CD4-positive, alpha-beta T cell (primary cell): ENCODE measurements at regions not wholly inside any gene's neighbourhood (a gene's known extent, or its start where the extent isn't known, plus 50 kb on each side); places are given as distances from the start of the nearest gene placed in this dataset.

Experiments used
- ATAC-seq: fragments of 200-7000 bp; cut with Tn5 transposase; one replicate; pipeline ENCODE4 v1.10.0; 2022; ENCODE audit warnings: mild to moderate bottlenecking; ENCODE audit not compliant: poor library complexity
- CTCF ChIA-PET: fragments of 350-600 bp; sonication (Branson Sonifier 250); formaldehyde crosslinking; loops from one replicate; lab custom pipeline; 2021; ENCODE audit warnings: antibody characterized with exemption, inconsistent platforms; lab: Charles Lee
- POLR2A ChIA-PET: fragments of 350-600 bp; sonication (Branson Sonifier 250); formaldehyde crosslinking; loops from one replicate; lab custom pipeline; 2021; ENCODE audit warnings: antibody characterized with exemption, inconsistent platforms; lab: Charles Lee
- DNase-seq, 14 experiments: peaks; one replicate each; pipeline ENCODE4 v3.0.0-alpha.2; 2013 to 2020; ENCODE audit warnings: mixed read lengths in 2 of 14
- H3K27ac ChIP-seq, 2 donors: one replicate each; pipeline versions ENCODE4 v1.5.1 to v1.7.0; 2013; ENCODE audit warnings: low read length in 2 of 2, low read depth in 1 of 2, mild to moderate bottlenecking in 1 of 2
- H3K27me3 ChIP-seq, 2 experiments: 1 replicate in 1 of 2; 2 replicates in 1 of 2; pipeline versions ENCODE4 v1.6.1 to v1.7.0; 2013; ENCODE audit warnings: low read length in 2 of 2, control low read depth in 1 of 2, mild to moderate bottlenecking in 1 of 2, moderate library complexity in 1 of 2; ENCODE audit not compliant: insufficient read depth in 2 of 2, control insufficient read depth in 1 of 2
- H3K36me3 ChIP-seq: one replicate; pipeline ENCODE4 v1.6.1; 2013; ENCODE audit warnings: low read length, control low read depth; ENCODE audit not compliant: insufficient read depth
- H3K4me1 ChIP-seq: one replicate; pipeline ENCODE4 v1.6.1; 2013; ENCODE audit warnings: low read length, control low read depth; ENCODE audit not compliant: insufficient read depth
- H3K4me3 ChIP-seq: one replicate; pipeline ENCODE4 v1.5.1; 2013; ENCODE audit warnings: mild to moderate bottlenecking, low read length, moderate library complexity
- H3K9me3 ChIP-seq, 2 experiments: 1 replicate in 1 of 2; 2 replicates in 1 of 2; pipeline versions ENCODE4 v1.6.1 to v1.7.0; 2013; ENCODE audit warnings: low read length in 2 of 2, mild to moderate bottlenecking in 2 of 2, control low read depth in 1 of 2, moderate library complexity in 1 of 2; ENCODE audit not compliant: control insufficient read depth in 1 of 2, insufficient read depth in 1 of 2
- H3K27ac Mint-ChIP-seq: one replicate; pipeline ENCODE4 v1.8.0; 2020; ENCODE audit warnings: mixed read lengths
- H3K27me3 Mint-ChIP-seq: one replicate; pipeline ENCODE4 v1.8.0; 2021; ENCODE audit warnings: mixed read lengths
- H3K36me3 Mint-ChIP-seq: one replicate; pipeline ENCODE4 v1.8.0; 2021; ENCODE audit warnings: low read depth, mixed read lengths
- H3K4me1 Mint-ChIP-seq: one replicate; pipeline ENCODE4 v1.8.0; 2021; ENCODE audit warnings: low read depth, mixed read lengths
- H3K4me3 Mint-ChIP-seq: one replicate; pipeline ENCODE4 v1.8.0; 2020; ENCODE audit warnings: mild to moderate bottlenecking, mixed read lengths
- H3K9me3 Mint-ChIP-seq: one replicate; pipeline ENCODE4 v1.8.0; 2020; ENCODE audit warnings: mixed read lengths
- intact Hi-C, 2 experiments: fragments of 100-400 bp; cut with DNase I in 1 of 2; cut with micrococcal nuclease in 1 of 2; formaldehyde crosslinking; loops; one replicate each; pipeline versions ENCODE4 v1.15.1 to v1.9.0; 2023 to 2025; cut with DNase I, micrococcal nuclease
- TF ChIP-seq, protein P1 (sequence below): fragments of 200-600 bp; IDR thresholded peaks from one replicate; pipeline ENCODE4 v1.8.0; 2022; ENCODE audit warnings: antibody characterized with exemption, mild to moderate bottlenecking

DNA sequence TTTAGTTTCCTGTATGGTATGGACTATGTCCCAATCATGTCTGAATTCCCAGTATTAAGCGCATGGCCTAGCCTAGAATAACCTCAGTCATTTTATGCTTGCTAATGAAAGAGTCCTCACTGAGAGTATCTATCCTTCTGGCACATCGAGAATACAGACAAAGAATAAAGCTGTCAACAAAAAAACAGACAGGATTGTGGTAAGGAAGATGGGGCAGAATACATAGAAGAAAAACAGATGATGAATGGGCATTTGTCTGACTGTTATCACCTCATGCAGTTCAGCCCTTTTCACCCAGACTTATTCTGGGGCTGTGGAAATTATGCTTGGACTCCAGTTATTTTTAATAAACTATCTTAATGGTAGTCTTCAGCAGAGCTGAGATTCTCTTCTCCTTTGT, 363.8 kb upstream of the TNC start:
- TF ChIP-seq, protein P1, sequence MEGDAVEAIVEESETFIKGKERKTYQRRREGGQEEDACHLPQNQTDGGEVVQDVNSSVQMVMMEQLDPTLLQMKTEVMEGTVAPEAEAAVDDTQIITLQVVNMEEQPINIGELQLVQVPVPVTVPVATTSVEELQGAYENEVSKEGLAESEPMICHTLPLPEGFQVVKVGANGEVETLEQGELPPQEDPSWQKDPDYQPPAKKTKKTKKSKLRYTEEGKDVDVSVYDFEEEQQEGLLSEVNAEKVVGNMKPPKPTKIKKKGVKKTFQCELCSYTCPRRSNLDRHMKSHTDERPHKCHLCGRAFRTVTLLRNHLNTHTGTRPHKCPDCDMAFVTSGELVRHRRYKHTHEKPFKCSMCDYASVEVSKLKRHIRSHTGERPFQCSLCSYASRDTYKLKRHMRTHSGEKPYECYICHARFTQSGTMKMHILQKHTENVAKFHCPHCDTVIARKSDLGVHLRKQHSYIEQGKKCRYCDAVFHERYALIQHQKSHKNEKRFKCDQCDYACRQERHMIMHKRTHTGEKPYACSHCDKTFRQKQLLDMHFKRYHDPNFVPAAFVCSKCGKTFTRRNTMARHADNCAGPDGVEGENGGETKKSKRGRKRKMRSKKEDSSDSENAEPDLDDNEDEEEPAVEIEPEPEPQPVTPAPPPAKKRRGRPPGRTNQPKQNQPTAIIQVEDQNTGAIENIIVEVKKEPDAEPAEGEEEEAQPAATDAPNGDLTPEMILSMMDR: no peak
- H3K4me1 Mint-ChIP-seq: no peaks in the 10 kb centered on the region
- DNase-seq: no peak
- H3K27me3 Mint-ChIP-seq: peaks cover 11% of the 10 kb centered on the region
- H3K9me3 ChIP-seq: no peaks in the 10 kb centered on the region
- H3K27me3 ChIP-seq: no peaks in the 10 kb centered on the region
- H3K4me3 Mint-ChIP-seq: no peak overlapping the region
- ChIA-PET CTCF (no interaction called here), POLR2A (no interaction called here)
- intact Hi-C loops: no loop called here
- no peaks in the 10 kb centered on the region for H3K36me3 ChIP-seq
- H3K27ac Mint-ChIP-seq: no peak overlapping the region
- no peaks in the 10 kb centered on the region for H3K9me3 Mint-ChIP-seq
- no peak overlapping the region for H3K27ac ChIP-seq
- no peak for ATAC-seq
- no peaks in the 10 kb centered on the region for H3K36me3 Mint-ChIP-seq
- no peaks in the 10 kb centered on the region for H3K4me1 ChIP-seq
- no peak overlapping the region for H3K4me3 ChIP-seq

DNA sequence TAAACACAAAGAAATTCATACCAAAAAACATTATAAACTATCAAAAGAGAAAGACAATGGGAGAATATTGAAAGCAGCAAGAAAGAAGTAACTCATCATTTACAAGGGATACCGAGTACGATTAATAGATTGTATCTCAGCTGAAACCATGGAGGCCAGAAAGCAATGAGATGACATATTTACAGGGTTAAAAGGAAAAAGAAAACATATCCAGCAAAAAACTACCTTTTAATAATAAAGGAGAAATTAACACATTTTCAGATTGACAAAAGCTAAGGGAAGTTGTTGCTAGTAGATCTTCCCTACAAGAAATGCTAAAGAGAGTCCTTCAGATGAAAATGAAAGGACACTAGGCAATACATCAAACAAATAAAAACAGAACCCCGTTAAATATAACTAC, 364.8 kb upstream of the TNC start:
- no peaks in the 10 kb centered on the region for H3K4me1 Mint-ChIP-seq
- H3K4me3 Mint-ChIP-seq: no peak overlapping the region
- CTCF ChIA-PET: no interaction called here

DNA sequence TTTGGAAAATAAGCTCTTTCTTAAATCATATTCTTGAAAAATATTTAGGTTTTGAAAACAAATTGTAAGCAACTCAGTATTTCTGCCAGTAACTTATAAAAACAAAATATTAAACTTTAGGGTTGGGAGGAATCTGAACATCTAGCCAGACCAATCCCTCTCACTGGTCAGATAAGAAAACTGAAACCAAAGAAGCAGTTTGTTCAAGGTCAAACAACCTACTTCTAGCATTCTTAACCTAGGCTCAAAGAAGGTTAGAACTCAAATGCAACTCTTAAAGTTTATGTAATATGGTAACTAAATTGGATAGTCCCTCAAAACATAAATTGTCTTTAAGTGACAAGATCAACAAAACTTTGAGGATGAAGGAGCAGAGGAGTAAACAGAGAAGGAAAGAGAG, 374.9 kb upstream of the TNC start:
- H3K27ac ChIP-seq: no peak overlapping the region
- Mint-ChIP-seq H3K27me3 (peaks cover 25% of the 10 kb centered on the region), H3K4me1 (no peaks in the 10 kb centered on the region), H3K27ac (no peak overlapping the region), H3K9me3 (no peaks in the 10 kb centered on the region), H3K36me3 (no peaks in the 10 kb centered on the region), H3K4me3 (no peak overlapping the region)
- DNase-seq: no peak
- no peaks in the 10 kb centered on the region for H3K9me3 ChIP-seq
- intact Hi-C loops: no loop called here
- H3K4me1 ChIP-seq: no peaks in the 10 kb centered on the region
- H3K27me3 ChIP-seq: peaks cover 0 to 3% of the 10 kb centered on the region in 2 experiments
- TF ChIP-seq, protein P1: no peak
- no peaks in the 10 kb centered on the region for H3K36me3 ChIP-seq
- ChIA-PET POLR2A (no interaction called here), CTCF (interaction anchor here (0.7 kb wide), 1 partner anchor 10 kb away, joined by 3 read pairs; no protein-coding TSS in a partner anchor)
- no peak overlapping the region for H3K4me3 ChIP-seq
- no peak for ATAC-seq

More for the DNA sequence above, 364.8 kb upstream of the TNC start:
- intact Hi-C loops: no loop called here
- no peak overlapping the region for H3K4me3 ChIP-seq
- no peaks in the 10 kb centered on the region for H3K36me3 Mint-ChIP-seq
- ATAC-seq (no peak), DNase-seq (no peak)
- no peaks in the 10 kb centered on the region for H3K27me3 ChIP-seq
- TF ChIP-seq, protein P1: no peak
- H3K9me3 ChIP-seq: no peaks in the 10 kb centered on the region
- no peaks in the 10 kb centered on the region for H3K36me3 ChIP-seq
- no peak overlapping the region for H3K27ac ChIP-seq
- no peak overlapping the region for H3K27ac Mint-ChIP-seq
- H3K27me3 Mint-ChIP-seq: peaks cover 11% of the 10 kb centered on the region
- H3K9me3 Mint-ChIP-seq: no peaks in the 10 kb centered on the region
- H3K4me1 ChIP-seq: no peaks in the 10 kb centered on the region
- POLR2A ChIA-PET: no interaction called here
